Stimulated activated CD4-positive, alpha-beta T cell treated with anti-CD3 and anti-CD28 coated beads, TNF-alpha, amount 100 ng/mL, for 4 hours (primary cell): ENCODE measurements at regions not wholly inside any gene's neighbourhood (a gene's known extent, or its start where the extent isn't known, plus 50 kb on each side); places are given as distances from the start of the nearest gene placed in this dataset.
A peak's percentile ranks its signal among the peaks of the same experiment; 100 is the strongest.
"Not testable (repeated sequence)": the region's sequence is repeated elsewhere in the genome, so short reads cannot be mapped to it uniquely, and the experiment has no call there.

Experiments
- DNase-seq, 3 experiments: peaks; one replicate each; pipeline ENCODE4 v3.0.0-alpha.2; 2020; ENCODE audit warnings: low read depth in 3 of 3

DNA sequence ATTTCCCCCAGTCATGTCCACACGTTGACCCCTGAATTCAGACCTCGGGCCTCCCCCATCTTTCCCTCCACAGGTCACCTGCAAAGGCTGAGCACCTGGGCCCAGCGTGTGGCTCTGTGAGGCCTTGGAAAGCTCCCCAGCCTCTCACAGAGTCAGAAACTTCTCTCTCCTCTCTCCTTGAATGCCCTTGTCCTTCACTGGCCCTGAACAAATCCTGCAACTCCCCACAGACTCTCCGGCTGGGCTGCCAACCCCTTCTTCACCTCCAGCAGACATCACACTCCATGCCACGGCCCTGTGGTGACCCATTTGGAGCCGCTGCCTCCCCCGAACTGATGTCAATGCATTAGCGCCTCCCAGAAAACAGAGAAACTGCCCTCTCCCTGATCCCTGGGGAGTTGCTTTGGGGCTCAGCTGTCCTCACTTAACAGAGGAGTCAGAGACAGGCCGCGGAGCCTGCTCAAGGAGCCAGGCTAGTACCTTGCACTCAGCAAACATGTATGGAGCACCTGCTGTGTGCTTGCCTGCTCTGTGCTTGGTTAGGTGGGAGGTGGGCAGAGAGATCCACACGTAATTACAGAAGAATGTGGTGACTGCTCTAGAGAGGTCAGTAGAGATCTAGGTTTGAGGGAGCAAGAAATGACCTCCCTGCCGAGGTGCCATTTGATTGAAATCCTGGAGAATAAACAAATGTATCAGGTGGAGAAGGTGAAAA, 99.2 kb upstream of the PWP1 start:
- no peak for DNase-seq

DNA sequence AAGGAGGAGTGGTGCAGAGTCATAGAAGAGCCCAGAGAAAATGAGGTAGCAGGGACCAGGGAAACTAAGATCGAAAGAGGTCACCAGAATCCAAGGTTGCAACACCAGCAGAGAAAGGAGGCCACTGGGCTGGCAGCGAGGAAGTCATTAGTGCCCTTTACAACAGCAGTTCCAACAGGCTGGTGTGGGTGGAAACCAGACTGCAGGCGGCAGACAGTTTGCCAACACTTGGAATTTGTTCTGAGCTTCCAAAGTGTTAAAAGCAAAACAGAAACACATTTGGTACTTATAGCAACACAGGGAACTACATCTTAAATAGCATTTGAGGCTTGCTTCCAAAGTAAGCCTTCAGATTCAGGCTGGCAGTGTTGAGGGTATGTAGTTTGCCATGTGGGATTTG, 95.2 kb upstream of the PWP1 start:
- DNase-seq, result no peak

DNA sequence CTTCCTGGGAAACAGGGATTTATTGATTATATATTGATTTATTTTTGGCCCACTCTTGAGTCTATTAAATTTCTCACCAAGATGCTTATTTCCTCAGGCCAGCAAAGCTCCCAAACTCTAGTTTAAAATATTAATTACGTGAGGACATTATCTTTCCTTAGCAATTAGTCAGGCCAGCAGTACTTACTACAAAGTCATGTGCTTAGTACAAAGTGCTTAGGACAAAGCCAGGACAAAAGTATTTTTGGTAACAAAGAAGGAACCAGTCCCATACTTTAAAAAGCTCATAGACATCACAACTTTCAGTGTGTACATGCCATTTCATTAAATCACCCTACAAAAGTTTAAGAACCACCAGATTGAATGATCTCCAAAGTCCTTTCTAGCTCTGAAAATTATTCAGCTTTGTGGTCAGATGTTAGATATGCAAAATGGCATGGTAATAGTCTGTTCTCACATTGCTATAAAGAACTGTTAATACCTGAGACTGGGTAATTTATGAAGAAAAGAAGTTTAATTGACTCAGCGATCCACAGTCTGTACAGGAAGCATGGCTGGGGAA, 94.7 kb upstream of the PWP1 start:
- DNase-seq, result no peak

DNA sequence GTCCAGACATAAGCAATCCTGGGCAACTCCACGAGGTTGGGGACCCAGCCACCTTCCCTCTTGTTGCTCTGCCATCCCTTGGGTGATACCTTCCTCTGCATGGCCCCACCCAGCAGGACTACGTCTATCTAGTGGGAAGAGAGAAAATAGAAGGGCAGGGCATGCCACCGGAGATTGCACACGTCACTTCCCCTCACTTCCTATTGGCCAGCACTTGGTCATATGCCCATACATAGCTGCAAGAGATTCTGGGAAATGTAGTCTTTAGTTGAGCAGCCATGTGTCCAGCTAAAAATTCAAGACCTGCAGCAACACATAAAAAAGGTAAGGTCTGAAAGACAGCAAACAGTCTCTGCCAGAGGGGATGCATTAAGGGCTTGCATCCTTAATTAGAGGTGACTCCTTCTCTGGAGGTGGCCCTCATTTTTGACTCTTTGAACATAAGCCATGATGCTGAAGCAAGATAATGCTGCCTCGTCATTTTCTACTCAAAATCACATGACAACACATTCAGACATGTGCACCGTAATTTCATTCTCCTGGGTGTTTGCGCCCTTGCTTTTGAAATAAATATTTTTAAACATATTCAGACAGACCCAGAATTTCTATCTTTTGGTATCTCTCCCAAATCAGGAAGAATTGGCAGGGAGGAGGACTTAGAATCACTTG, 91.8 kb upstream of the PWP1 start:
- DNase-seq, result no peak

DNA sequence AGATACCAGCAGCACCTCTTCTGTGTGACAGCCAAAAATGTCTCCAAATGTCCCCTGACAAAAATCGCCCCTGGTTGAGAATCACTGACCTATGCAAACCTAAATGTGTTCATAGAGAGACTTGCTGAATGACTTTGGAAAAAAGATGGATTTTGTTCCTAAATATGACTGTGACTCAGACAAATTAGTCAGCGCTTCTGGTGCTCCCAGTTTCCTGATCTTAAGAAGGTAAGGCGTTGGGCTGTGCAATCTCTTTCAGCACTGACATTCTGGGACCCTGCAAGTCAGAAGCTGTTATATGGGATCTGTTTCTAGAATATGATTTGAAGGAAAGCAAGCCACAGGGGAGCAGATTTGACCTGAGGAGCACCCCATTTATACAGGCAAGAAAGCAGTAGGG, 90.6 kb upstream of the PWP1 start:
- no peak for DNase-seq

DNA sequence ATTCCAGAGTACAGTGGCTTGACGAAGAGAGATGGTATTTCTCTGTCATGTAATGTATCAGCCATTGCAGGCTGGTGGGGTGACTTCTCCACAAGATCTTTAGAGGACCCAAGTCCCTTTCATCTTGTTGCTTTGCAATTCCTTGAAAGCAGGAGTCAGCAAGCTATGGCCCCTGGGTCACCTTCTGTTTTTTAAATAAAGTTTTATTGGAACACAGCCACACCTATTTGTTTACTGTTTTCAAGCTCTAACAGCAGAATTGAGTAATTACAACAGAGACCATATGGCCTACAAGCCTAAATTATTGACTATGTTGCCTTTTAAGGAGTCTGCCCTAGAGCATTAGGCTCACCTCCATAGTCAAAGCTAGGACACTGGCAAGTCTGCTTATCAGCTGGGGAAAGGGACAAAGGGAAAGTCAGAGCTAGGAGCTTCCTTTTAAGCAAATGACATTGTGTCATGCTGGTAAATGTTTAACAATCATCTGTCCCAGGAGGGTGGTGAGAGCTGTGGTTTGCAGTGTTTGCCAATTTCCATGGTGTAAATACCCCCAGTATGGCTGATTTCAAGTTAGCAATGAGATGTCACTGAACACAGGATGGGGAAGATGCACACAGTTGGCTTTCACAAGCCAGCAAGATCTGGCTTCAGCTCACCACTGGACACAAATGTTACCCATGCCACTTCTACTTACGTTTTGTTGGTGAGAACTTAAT, 87.7 kb upstream of the PWP1 start:
- DNase-seq, result no peak

DNA sequence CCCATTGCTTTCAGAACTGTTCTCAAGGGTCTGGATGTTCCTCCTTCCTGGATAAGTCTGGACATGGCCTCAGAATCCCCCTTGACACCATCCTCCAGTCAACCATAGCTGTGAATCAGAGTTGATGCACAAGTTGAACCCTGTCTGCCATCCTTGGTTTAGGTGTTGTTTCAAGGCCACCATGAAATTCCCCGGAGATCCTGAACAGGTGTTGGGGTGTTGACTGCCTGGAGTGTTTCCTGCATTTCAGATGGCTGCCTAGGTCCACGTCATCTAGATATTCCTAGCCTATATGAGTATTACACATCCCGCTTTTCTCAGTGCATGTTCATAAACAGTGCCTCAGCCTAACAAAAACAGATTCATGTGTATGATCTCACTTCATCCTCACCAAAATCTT, 86.7 kb upstream of the PWP1 start:
- DNase-seq, result no peak

DNA sequence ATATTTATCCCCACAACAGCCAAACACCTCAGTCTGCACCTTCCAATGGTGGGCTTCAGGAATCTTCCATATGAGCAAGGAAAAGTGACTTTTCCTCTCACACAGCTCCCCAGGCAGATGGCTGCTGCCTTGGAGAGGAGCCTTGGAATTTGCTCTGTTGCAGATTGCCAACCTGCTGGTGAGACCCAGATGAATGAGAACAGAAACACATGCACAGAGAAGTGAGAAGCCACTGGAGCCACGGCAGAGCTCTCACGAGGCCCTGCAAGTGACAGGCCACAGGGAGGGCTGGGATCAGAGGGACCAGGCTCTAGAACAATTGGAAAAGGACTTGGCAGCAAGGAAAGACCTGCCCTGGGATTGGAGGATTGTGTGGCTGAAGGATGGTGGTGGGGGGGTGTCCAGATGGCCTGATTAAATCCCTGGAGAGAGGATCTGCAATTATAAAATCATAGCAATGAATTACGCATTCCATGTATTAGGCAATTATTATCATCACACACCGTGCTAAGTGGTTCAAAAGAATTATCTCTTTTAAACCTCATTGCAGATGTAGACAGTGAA, 84.9 kb upstream of the PWP1 start:
- no peak for DNase-seq

DNA sequence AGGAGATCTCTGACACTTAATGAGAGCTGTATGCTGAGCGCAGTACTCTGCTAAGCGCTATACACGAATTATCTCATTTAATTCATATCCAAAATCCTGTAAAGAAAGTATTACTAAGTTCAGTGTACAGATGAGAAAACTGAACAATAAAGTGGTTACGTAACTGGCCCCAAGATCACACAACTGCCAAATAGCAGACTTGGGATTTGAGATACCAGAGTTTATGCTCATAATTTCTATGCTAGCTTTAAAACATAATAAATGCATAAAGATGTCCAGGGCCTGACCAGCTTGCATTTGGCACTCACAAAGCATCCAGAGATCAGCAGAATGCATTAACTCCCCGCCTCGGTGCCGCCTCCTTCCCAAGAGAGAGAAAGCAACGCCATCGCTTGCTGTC, 83.2 kb upstream of the PWP1 start:
- DNase-seq, result no peak

DNA sequence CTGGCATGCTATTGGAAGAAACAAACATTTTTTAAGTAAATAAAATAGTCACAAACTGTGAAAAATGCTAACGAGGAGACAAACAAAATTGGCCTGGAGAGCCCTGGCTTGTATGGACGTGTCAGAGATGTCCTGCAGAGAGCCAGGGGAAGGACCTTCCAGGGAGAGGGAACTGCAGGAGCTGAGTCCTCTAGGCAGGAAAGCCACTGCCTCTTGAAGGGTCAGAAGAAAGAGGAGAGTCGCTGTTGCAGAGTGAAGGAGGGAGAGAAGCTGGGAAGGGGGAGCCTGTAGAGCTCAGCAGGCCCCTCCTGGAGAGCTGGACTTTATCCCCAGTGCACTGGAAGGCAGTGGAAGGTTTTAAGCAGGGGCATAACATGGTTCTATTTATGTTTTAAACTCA, 80.3 kb upstream of the PWP1 start:
- no peak for DNase-seq

DNA sequence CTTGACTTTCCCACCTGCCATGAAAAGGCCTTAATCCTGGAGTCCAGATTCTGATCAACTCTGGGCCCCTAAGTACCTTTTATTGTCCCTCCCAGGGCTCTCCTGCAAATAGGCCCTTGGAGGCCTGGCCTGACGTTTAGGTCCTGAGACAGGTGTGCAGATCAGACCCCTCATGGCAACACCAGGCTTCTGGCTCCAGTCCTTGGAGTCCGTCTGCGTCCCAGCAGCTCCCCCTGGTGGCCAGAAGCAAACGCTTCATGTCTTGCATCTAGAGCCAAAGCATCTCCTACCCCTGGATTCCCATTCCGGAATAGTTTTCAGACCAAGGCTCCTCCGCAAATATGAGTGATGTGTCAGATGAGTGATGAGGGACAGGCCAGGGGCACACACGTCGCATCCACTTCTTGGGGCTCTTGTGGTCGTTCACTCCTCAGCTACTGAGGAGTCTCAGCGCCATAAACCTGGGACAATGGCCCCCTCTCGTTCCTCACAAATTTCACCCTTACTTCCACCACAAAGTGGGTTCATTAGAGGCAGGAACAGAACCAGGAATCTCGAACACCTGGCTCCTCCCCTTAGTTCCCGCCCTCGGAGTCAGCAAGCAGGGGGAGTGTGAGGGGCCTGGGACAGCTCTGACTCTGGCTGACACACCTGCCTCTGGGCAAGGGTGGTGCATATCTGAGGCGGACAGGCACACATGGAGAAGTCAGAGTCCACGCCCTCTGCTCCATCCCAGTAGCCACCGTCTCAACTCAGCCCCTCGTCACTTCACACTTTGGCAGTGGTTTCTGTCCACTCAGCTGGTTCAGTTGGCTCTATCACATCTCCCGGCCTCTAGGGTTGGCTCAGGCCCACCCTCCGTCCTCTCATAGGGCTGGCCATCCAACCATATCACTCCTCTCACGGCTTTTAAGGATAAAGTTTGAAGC, 77.9 kb upstream of the PWP1 start:
- peak; percentile 56 to 70 (median 69) for DNase-seq

DNA sequence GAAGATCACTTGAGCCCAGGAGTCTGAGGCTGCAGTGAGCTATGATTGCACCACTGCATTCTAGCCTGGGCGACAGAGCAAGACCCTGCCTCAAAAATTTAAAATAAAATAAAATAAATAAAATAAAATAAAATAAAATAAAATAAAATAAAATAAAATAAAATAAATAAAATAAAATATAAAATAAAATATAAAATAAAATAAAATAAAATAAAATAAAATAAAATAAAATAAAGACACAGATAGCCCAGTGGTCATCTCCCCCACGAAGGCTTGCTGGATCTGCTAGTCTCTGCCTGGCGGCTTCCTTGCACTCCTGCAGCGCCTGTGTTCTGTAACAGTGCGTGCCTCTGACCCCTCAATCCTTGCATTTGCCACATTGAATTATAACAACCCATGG, 76.8 kb upstream of the PWP1 start:
- DNase-seq, result not testable (repeated sequence)

DNA sequence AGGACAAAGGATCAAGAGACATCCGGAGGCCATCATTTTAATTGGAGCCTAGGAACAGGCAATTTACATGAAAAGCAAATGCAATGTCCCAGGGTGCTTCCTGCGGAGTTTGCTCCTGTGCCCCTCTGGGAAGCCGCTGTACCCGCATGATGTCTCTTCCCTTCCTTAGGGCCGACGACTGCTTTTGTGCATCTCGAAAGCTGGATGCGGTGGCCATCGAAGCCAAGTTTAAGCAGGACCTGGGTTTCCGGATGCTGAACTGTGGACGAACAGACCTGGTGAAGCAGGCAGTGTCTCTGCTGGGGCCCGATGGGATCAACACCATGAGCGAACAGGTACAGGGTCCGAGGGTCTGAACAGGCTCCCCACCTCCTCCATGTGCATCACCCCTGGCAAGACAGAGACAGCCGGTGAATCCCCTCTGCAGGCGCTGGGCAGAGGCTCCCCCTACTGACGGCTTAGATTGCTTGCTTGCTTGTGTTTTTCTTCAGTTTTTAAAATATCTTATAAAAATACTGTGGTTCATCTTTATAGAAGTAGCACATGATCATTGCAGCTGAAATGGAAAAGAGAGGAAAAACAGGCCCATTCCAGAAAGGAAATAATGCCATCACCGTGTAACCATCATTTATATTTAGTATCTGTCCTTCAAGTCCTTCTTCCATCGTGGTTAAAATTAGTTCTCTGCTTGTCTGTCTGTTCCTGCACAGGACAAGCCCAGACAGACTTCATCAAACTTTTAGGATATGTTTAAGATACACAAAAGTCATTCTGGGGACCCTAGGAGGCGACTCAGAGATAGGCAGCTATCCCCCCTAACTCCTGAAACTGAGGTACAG, 75.4 kb upstream of the PWP1 start:
- no peak for DNase-seq

DNA sequence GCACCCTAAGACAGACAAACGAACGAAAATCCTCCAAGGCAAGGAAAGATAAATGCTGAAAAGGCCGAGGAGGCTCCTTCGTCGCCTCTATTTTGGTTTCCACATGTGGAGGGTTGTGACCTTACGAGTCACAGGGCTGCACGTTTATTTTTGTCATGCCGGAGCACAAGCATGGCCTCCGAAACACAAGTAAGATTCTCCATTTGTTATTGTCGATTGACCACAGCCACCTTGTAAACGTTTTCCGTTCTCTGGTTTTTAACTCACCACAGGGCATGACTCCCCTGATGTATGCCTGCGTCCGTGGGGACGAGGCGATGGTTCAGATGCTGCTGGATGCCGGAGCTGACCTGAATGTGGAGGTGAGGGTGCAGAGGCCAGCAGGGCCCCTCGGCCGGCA, 73.1 kb upstream of the PWP1 start:
- DNase-seq, result no peak

DNA sequence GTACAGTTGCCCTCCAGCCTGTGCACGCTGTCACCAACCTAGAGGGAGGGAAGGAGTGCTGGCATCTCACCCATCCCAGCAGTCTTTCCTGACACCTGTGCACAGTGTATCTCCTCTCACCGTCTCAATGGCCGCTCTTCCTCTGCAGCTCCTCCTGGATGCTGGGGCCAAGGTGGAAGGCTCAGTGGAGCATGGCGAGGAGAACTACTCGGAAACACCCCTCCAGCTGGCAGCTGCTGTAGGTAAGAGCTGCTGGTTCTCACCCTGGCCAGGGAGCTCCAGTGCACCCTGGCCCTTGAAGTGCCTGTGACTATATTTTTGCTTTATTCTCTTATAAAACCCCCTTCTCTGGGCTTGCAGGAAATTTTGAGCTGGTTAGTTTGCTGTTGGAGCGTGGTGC, 68.7 kb upstream of the PWP1 start:
- no peak for DNase-seq

DNA sequence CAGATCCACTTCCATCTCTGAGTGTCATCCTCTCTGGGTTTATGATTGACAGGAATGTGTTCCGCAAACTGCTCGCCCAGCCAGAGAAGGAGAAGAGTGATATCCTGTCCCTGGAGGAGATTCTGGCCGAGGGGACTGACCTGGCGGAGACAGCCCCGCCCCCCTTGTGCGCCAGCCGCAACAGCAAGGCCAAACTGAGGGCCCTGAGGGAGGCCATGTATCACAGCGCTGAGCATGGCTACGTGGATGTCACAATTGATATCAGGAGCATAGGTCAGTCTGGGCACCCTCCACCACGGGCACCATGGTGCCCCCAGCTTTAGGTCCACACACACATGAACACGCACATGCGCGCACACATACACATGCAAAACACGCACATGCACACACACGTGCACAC, 67.5 kb upstream of the PWP1 start:
- DNase-seq, result no peak

DNA sequence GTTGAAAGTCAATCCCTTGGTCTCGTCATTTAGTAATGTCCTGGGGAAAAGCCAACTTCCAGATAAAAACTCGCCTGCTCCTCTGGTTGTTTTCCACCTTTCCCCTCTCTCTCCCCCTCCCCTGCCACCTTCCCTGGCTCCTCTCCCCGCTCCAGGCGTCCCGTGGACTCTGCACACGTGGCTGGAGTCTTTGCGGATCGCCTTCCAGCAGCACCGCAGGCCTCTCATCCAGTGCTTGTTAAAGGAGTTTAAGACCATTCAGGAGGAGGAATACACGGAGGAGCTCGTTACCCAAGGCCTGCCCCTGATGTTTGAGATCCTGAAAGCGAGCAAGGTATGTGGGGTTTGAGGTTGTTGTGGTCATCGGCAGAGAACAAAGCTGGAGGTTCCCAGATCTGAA, 65.8 kb upstream of the PWP1 start:
- no peak for DNase-seq

DNA sequence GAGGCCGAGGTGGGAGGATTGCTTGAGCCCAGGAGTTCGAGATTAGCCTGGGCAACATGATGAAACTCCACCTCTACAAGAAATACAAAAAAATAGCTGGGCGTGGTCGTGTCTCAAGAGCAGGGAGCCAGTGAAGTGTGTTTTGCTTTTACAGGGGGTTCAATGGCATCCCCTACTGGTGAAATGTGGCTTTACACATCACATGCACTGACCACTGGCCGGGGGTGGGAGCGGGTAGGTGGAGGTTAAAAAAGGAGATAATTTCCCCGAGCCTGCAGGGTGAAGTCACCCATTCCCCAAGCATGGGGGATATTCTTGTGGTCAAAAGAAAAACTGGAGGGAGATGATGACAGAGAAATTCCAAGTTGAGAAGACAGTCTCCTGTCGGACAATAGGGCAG, 63.6 kb upstream of the PWP1 start:
- DNase-seq, result no peak

DNA sequence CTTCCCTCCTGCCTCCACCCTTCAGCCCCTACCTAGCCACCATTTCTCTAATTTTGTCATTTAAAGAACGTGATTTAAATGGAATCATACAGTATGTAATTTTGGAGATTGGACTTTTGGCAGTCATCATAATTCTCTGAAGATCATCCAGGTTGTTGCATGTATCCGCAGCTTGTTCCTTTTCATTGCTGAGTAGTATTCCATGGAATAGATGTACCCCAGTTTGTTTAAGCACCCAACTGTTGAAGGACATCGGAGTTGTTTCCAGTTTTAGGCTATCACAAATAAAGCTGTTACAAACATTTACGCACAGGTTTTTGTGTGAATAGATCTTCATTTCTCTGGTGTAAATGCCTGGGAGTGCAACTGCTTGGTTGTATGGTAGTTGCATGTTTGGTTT, 61.1 kb upstream of the PWP1 start:
- no peak for DNase-seq

DNA sequence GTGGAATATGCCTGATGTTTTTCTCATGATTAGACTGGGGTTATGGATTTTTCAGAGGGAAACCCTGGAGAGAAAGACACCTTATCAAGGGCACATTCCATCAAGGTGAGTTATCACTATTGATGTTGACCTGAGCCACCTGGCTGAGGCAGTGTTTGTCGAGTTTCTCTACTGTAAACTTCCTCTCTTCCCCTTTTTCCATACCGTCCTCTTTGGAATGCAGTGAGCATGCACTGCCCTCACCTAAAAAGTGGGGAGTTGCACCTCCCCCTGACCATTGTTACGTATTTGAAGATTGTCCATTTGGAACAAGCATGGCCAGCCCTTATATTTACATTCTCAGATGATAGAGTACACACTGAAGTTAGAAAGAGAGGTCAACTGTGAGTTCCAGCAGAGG, 53.9 kb upstream of the PWP1 start:
- no peak for DNase-seq

DNA sequence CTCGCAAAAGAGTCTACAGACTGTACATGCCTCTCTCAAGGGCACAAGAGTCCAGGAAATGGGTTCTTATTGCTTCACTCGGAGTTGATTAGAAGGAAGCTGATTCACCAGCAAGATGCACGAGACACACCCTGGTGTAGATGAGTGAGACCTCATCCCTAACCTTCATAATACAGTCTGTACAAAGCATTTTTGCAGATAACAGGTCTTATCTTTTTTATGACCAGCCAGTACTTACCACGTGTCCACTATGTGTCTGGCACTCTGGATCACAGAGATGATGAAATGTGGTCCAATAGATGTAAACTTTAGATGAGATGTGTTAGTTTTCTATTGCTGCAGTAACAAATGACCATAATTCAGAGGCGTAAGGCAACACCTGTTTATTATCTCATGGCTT, 53.4 kb upstream of the PWP1 start:
- no peak for DNase-seq
